Endothelial cell of umbilical vein (primary cell): ENCODE measurements at regions not wholly inside any gene's neighbourhood (a gene's known extent, or its start where the extent isn't known, plus 50 kb on each side); places are given as distances from the start of the nearest gene placed in this dataset.

Experiments used
- BruUV-seq: library from RNA; stranded (reverse); fragments of 400-500 nt; replicated peaks from 2 replicates; lab custom pipeline; 2021; lab: Mats Ljungman, UMichigan
- CTCF ChIA-PET: fragments of 300-600, 350-600 bp; sonication (Branson Sonifier 250); formaldehyde crosslinking; loops from one replicate; lab custom pipeline; 2021; ENCODE audit warnings: antibody characterized with exemption, inconsistent platforms; lab: Charles Lee
- POLR2A ChIA-PET: fragments of 300-600, 350-600 bp; sonication (Branson Sonifier 250); formaldehyde crosslinking; loops from one replicate; lab custom pipeline; 2021; ENCODE audit warnings: antibody characterized with exemption, inconsistent platforms; lab: Charles Lee
- DNase-seq: peaks from one replicate; pipeline ENCODE4 v3.0.0-alpha.2; 2011; ENCODE audit warnings: low read depth, low spot score
- FAIRE-seq: peaks from 2 replicates; lab custom pipeline; 2011; peaks lifted over from hg19 to GRCh38; lab: Jason Lieb, UNC
- H2AFZ ChIP-seq: 2 replicates; pipeline ENCODE4 v1.6.0; 2012; ENCODE audit warnings: low read depth, low read length, control low read depth, inconsistent platforms
- H3K27ac ChIP-seq: 2 replicates; pipeline ENCODE4 v1.5.1; 2011; ENCODE audit warnings: low read depth, mild to moderate bottlenecking, control low read depth, low read length, moderate library complexity; ENCODE audit not compliant: insufficient read depth
- H3K27me3 ChIP-seq, 2 experiments: 2 replicates each; pipeline versions ENCODE4 v1.6.0 to v1.6.1; 2011; ENCODE audit warnings: low read length in 2 of 2, mixed read lengths in 1 of 2; ENCODE audit not compliant: control insufficient read depth in 2 of 2, insufficient read depth in 2 of 2
- H3K36me3 ChIP-seq, 2 experiments: 2 replicates in 1 of 2; 3 replicates in 1 of 2; pipeline ENCODE4 v1.5.1; 2011; ENCODE audit warnings: low read length in 2 of 2, mild to moderate bottlenecking in 1 of 2, moderate library complexity in 1 of 2; ENCODE audit not compliant: control insufficient read depth in 2 of 2, insufficient read depth in 2 of 2; ENCODE audit errors: extremely low read depth in 1 of 2
- H3K4me1 ChIP-seq: 3 replicates; pipeline ENCODE4 v1.5.1; 2011; ENCODE audit warnings: mild to moderate bottlenecking, low read length; ENCODE audit not compliant: control insufficient read depth, insufficient read depth; ENCODE audit errors: extremely low read depth
- H3K4me2 ChIP-seq: 2 replicates; pipeline ENCODE4 v1.6.1; 2011; ENCODE audit warnings: low read length, control low read depth, mixed read lengths; ENCODE audit not compliant: insufficient read depth
- H3K4me3 ChIP-seq, 3 experiments: fragments of 200-600 bp in 1 of 3; sonication (generic), shearing (Covaris generic) in 1 of 3; replicated peaks in 1 of 3; 2 replicates each; pipeline ENCODE4 v1.5.1; 2011 to 2016; ENCODE audit warnings: control low read depth in 3 of 3, low read length in 3 of 3, mild to moderate bottlenecking in 2 of 3, inconsistent platforms in 1 of 3, low read depth in 1 of 3, moderate library complexity in 1 of 3; ENCODE audit not compliant: insufficient read depth in 1 of 3
- H3K79me2 ChIP-seq: 2 replicates; pipeline ENCODE4 v1.6.0; 2012; ENCODE audit warnings: low read length, inconsistent platforms; ENCODE audit not compliant: control insufficient read depth, insufficient read depth
- H3K9ac ChIP-seq: replicated peaks from 2 replicates; pipeline ENCODE3; 2011; ENCODE audit warnings: low read length, control low read depth; ENCODE audit not compliant: insufficient read depth; ENCODE audit errors: extremely low read depth
- H3K9me1 ChIP-seq: replicated peaks from 3 replicates; pipeline ENCODE4 v1.6.0; 2011; ENCODE audit warnings: mild to moderate bottlenecking, low read length; ENCODE audit not compliant: control insufficient read depth, insufficient read depth; ENCODE audit errors: extremely low read depth
- H3K9me3 ChIP-seq: replicated peaks from 2 replicates; pipeline ENCODE4 v1.5.1; 2012; ENCODE audit warnings: low read length, inconsistent platforms; ENCODE audit not compliant: control insufficient read depth, insufficient read depth
- H4K20me1 ChIP-seq: replicated peaks from 2 replicates; pipeline ENCODE3; 2011; ENCODE audit warnings: mild to moderate bottlenecking, low read length; ENCODE audit not compliant: control insufficient read depth, insufficient read depth; ENCODE audit errors: extremely low read depth
- EZH2 ChIP-seq: IDR thresholded peaks from 2 replicates; pipeline ENCODE4 v1.6.1; 2012; ENCODE audit warnings: borderline replicate concordance, low read depth, mild to moderate bottlenecking, moderate library complexity, low read length, inconsistent platforms; ENCODE audit not compliant: severe bottlenecking
- FOS ChIP-seq: IDR thresholded peaks from 2 replicates; pipeline ENCODE4 v1.6.1; 2011; ENCODE audit warnings: mild to moderate bottlenecking, low read length, moderate library complexity, borderline replicate concordance; ENCODE audit not compliant: insufficient read depth
- GATA2 ChIP-seq: IDR thresholded peaks from 2 replicates; pipeline ENCODE4 v1.7.0; 2011; ENCODE audit warnings: low read depth, mild to moderate bottlenecking, moderate library complexity, mixed read lengths, low read length; ENCODE audit not compliant: insufficient read length, insufficient read depth
- JUN ChIP-seq: IDR thresholded peaks from 2 replicates; pipeline ENCODE4 v1.6.1; 2011; ENCODE audit warnings: borderline replicate concordance, low read depth; ENCODE audit not compliant: insufficient read length, insufficient read depth
- MYC ChIP-seq: IDR thresholded peaks from one replicate; pipeline ENCODE4 v1.6.1; 2011; ENCODE audit warnings: mild to moderate bottlenecking, low read depth, low read length
- POLR2A ChIP-seq: IDR thresholded peaks from 2 replicates; pipeline ENCODE4 v1.6.1; 2012; ENCODE audit warnings: low read depth, mild to moderate bottlenecking, control low read depth, low read length
- POLR2AphosphoS5 ChIP-seq: IDR thresholded peaks from 2 replicates; pipeline ENCODE4 v1.6.1; 2012; ENCODE audit warnings: low read depth, mild to moderate bottlenecking, control low read depth, low read length, moderate library complexity; ENCODE audit not compliant: insufficient read depth
- dilution Hi-C: fragments of 300-500 bp; cut with MboI; formaldehyde crosslinking; loops from one replicate; pipeline ENCODE4 v1.15.0; 2019; ENCODE audit warnings: low sequenced_read_pairs; ENCODE audit not compliant: extremely low pct_ligation_motif_present
- intact Hi-C: fragments of 100-400 bp; cut with micrococcal nuclease; formaldehyde crosslinking; loops from one replicate; pipeline ENCODE4 v1.10.0; 2022
- TF ChIP-seq, protein P1 (sequence below): IDR thresholded peaks from 2 replicates; pipeline ENCODE4 v1.6.1; 2011; ENCODE audit not compliant: insufficient read depth, insufficient read length
- TF ChIP-seq, protein P2 (sequence below), 2 donors: IDR thresholded peaks; 1 replicate in 1 of 2; 2 replicates in 1 of 2; pipeline ENCODE4 v1.5.1; 2011; ENCODE audit warnings: low read length in 2 of 2, mild to moderate bottlenecking in 2 of 2, moderate library complexity in 2 of 2, control low read depth in 1 of 2, inconsistent platforms in 1 of 2, low read depth in 1 of 2; ENCODE audit not compliant: insufficient read depth in 1 of 2; ENCODE audit errors: extremely low read depth in 1 of 2

DNA sequence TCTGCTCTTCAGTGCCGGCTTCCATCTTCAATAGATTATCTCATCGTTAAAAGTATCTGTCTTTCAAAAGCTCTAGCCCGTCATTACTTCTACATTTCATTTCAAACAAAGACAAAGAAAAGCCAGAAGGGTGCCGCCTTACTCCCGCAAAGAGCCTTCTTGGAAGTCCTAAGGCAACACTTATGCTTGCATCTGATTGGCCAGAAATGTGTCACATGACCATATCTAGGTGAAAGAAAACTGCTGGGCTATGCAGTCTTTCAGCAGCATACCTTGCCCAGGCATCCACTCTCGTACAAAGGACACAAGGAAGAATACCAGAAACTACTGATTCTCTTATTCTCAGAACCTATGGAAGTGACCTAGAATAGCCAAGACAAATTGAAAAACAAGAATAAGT lies 217.1 kb upstream of the SLC35G4 start:
- Histone ChIP-seq H3K4me1 (no peaks in the 10 kb centered on the region), H4K20me1 (no peaks in the 10 kb centered on the region), H3K79me2 (no peaks in the 10 kb centered on the region), H3K9ac (no peak overlapping the region), H3K4me3 (no peak overlapping the region), H3K27me3 (no peaks in the 10 kb centered on the region), H3K4me2 (no peak overlapping the region), H3K27ac (no peak overlapping the region), H3K36me3 (no peaks in the 10 kb centered on the region), H3K9me3 (no peaks in the 10 kb centered on the region), H3K9me1 (no peaks in the 10 kb centered on the region), H2AFZ (no peak overlapping the region)
- TF ChIP-seq EZH2: no peak
- TF ChIP-seq, protein P1, sequence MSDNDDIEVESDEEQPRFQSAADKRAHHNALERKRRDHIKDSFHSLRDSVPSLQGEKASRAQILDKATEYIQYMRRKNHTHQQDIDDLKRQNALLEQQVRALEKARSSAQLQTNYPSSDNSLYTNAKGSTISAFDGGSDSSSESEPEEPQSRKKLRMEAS: no peak
- no peak for TF ChIP-seq FOS
- TF ChIP-seq, protein P2, sequence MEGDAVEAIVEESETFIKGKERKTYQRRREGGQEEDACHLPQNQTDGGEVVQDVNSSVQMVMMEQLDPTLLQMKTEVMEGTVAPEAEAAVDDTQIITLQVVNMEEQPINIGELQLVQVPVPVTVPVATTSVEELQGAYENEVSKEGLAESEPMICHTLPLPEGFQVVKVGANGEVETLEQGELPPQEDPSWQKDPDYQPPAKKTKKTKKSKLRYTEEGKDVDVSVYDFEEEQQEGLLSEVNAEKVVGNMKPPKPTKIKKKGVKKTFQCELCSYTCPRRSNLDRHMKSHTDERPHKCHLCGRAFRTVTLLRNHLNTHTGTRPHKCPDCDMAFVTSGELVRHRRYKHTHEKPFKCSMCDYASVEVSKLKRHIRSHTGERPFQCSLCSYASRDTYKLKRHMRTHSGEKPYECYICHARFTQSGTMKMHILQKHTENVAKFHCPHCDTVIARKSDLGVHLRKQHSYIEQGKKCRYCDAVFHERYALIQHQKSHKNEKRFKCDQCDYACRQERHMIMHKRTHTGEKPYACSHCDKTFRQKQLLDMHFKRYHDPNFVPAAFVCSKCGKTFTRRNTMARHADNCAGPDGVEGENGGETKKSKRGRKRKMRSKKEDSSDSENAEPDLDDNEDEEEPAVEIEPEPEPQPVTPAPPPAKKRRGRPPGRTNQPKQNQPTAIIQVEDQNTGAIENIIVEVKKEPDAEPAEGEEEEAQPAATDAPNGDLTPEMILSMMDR (IDR thresholded peaks at IDR 0.05; ENCODE audit: extremely low read depth in 1 of 2, insufficient read depth in 1 of 2, low read depth in 1 of 2, low read length in 2 of 2): no peak
- no peak for TF ChIP-seq GATA2
- TF ChIP-seq JUN: no peak
- TF ChIP-seq MYC: no peak
- TF ChIP-seq POLR2AphosphoS5: no peak
- no peak for TF ChIP-seq POLR2A
- dilution Hi-C loops (no loop called here), intact Hi-C loops (no loop called here)
- FAIRE-seq (no peak), DNase-seq (peak; percentile 4)
- ChIA-PET CTCF (no interaction called here), POLR2A (no interaction called here)
- BruUV-seq: no TSS peak
